Endodermal cell (in vitro differentiated cells): ENCODE measurements at regions not wholly inside any gene's neighbourhood (a gene's known extent, or its start where the extent isn't known, plus 50 kb on each side); places are given as distances from the start of the nearest gene placed in this dataset.
A peak's percentile ranks its signal among the peaks of the same experiment; 100 is the strongest.

ENCODE experiments used
- DNase-seq: peaks from one replicate; pipeline ENCODE4 v3.0.0-alpha.2; 2017
- H3K27ac ChIP-seq: 2 replicates; pipeline ENCODE4 v1.5.1; 2013; ENCODE audit warnings: mild to moderate bottlenecking, low read depth, low read length, moderate library complexity
- H3K27me3 ChIP-seq: 2 replicates; pipeline ENCODE4 v1.6.1; 2013; ENCODE audit warnings: mild to moderate bottlenecking, low read length, moderate library complexity; ENCODE audit not compliant: insufficient read depth, control insufficient read depth, poor library complexity, severe bottlenecking
- H3K36me3 ChIP-seq: 2 replicates; pipeline ENCODE4 v1.7.0; 2013; ENCODE audit warnings: mild to moderate bottlenecking, low read length, moderate library complexity; ENCODE audit not compliant: control insufficient read depth, insufficient read depth
- H3K4me1 ChIP-seq: one replicate; pipeline ENCODE4 v1.7.0; 2013; ENCODE audit warnings: low read length; ENCODE audit not compliant: control insufficient read depth, insufficient read depth
- H3K4me3 ChIP-seq: 2 replicates; pipeline ENCODE4 v1.5.1; 2013; ENCODE audit warnings: mild to moderate bottlenecking, low read length, moderate library complexity
- H3K9ac ChIP-seq: 2 replicates; pipeline ENCODE4 v1.6.1; 2013; ENCODE audit warnings: mild to moderate bottlenecking, low read length, moderate library complexity; ENCODE audit not compliant: poor library complexity, severe bottlenecking; ENCODE audit errors: extremely low read depth
- H3K9me3 ChIP-seq: 2 replicates; pipeline ENCODE4 v1.6.1; 2013; ENCODE audit warnings: mild to moderate bottlenecking, low read length, moderate library complexity; ENCODE audit not compliant: control insufficient read depth
- H3K27ac Mint-ChIP-seq: 2 replicates; pipeline ENCODE4 v1.8.0; 2020; ENCODE audit warnings: mixed read lengths
- H3K27me3 Mint-ChIP-seq: 2 replicates; pipeline ENCODE4 v1.8.0; 2021; ENCODE audit warnings: mild to moderate bottlenecking, mixed read lengths; ENCODE audit not compliant: insufficient read depth
- H3K36me3 Mint-ChIP-seq: 2 replicates; pipeline ENCODE4 v1.8.0; 2020; ENCODE audit warnings: low read depth, mixed read lengths
- H3K4me1 Mint-ChIP-seq: 2 replicates; pipeline ENCODE4 v1.8.0; 2020; ENCODE audit warnings: mixed read lengths
- H3K4me3 Mint-ChIP-seq: 2 replicates; pipeline ENCODE4 v1.8.0; 2020; ENCODE audit warnings: mild to moderate bottlenecking, moderate library complexity, mixed read lengths
- H3K9me3 Mint-ChIP-seq: 2 replicates; pipeline ENCODE4 v1.8.0; 2020; ENCODE audit warnings: mild to moderate bottlenecking, mixed read lengths
- WGBS, 2 experiments: methylation state at CpG; one replicate each; pipeline versions ENCODE4 v1.1.5 to v1.1.7; 2013; ENCODE audit warnings: missing lambda C conversion rate in 2 of 2, mixed read lengths in 1 of 2; ENCODE audit not compliant: insufficient coverage in 1 of 2, insufficient read length in 1 of 2; 5-methylcytosine and 5-hydroxymethylcytosine counted together
- TF ChIP-seq, protein P1 (sequence below): fragments of 200-600 bp; sonication (generic); conservative IDR thresholded peaks from 2 replicates; pipeline ENCODE4 v1.5.0; 2021; ENCODE audit warnings: antibody characterized with exemption, mild to moderate bottlenecking

- Mint-ChIP-seq H3K4me1 (no peaks in the 10 kb centered on the region), H3K27me3 (no peaks in the 10 kb centered on the region), H3K4me3 (no peak overlapping the region), H3K27ac (no peak overlapping the region), H3K9me3 (no peaks in the 10 kb centered on the region), H3K36me3 (no peaks in the 10 kb centered on the region)
- WGBS, 2 experiments: 97 to 100% methylated on average over 1 to 3 of the region's 3 CpGs
- Histone ChIP-seq H3K4me1 (no peaks in the 10 kb centered on the region), H3K36me3 (no peaks in the 10 kb centered on the region), H3K27me3 (no peaks in the 10 kb centered on the region), H3K9me3 (no peaks in the 10 kb centered on the region), H3K4me3 (no peak overlapping the region), H3K27ac (no peak overlapping the region), H3K9ac (no peak overlapping the region)
- no peak for DNase-seq
- TF ChIP-seq, protein P1, sequence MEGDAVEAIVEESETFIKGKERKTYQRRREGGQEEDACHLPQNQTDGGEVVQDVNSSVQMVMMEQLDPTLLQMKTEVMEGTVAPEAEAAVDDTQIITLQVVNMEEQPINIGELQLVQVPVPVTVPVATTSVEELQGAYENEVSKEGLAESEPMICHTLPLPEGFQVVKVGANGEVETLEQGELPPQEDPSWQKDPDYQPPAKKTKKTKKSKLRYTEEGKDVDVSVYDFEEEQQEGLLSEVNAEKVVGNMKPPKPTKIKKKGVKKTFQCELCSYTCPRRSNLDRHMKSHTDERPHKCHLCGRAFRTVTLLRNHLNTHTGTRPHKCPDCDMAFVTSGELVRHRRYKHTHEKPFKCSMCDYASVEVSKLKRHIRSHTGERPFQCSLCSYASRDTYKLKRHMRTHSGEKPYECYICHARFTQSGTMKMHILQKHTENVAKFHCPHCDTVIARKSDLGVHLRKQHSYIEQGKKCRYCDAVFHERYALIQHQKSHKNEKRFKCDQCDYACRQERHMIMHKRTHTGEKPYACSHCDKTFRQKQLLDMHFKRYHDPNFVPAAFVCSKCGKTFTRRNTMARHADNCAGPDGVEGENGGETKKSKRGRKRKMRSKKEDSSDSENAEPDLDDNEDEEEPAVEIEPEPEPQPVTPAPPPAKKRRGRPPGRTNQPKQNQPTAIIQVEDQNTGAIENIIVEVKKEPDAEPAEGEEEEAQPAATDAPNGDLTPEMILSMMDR: no peak
Observed at GRCh38 chr14:83757916-83758315, 1772.0 kb upstream of the FLRT2 start.

- no peaks in the 10 kb centered on the region for H3K27me3 ChIP-seq
- no peak overlapping the region for H3K27ac Mint-ChIP-seq
- H3K9me3 ChIP-seq: peaks cover 14% of the 10 kb centered on the region
- H3K36me3 Mint-ChIP-seq: no peaks in the 10 kb centered on the region
- no peak overlapping the region for H3K9ac ChIP-seq
- peak overlapping the region; percentile 18 for H3K4me3 ChIP-seq
- no peak overlapping the region for H3K27ac ChIP-seq
- H3K4me3 Mint-ChIP-seq: no peak overlapping the region
- no peaks in the 10 kb centered on the region for H3K4me1 ChIP-seq
- no peaks in the 10 kb centered on the region for H3K36me3 ChIP-seq
- H3K9me3 Mint-ChIP-seq: peaks cover 9% of the 10 kb centered on the region
- no peaks in the 10 kb centered on the region for H3K27me3 Mint-ChIP-seq
- TF ChIP-seq, protein P1: no peak
- no peak for DNase-seq
- WGBS, 2 experiments: 89 to 95% methylated on average over 5 to 8 of the region's 8 CpGs
- H3K4me1 Mint-ChIP-seq: no peaks in the 10 kb centered on the region
Observed at GRCh38 chr14:83764656-83765599, 1765.0 kb upstream of the FLRT2 start.

DNA sequence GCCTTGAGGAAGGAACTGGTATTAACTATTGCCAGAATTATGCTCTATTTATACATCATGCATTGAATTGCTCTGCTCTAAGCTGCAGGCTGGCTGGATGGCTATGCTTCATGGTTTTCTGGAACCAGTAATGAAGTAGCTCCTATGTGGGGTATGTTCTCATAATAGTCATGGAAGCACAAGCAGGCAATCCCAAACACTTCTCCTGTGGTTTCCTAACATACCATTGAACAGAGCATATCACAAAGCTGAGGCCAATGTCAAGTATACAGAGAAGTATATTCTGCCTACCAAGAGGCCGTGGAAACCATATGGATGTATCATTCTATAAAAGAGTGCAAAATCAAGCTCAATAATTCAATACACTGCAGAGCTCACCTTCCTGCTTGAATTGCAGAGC is 1752.4 kb upstream of the FLRT2 start:
- Histone ChIP-seq H3K36me3 (no peaks in the 10 kb centered on the region), H3K27me3 (no peaks in the 10 kb centered on the region), H3K4me1 (no peaks in the 10 kb centered on the region), H3K27ac (no peak overlapping the region), H3K4me3 (no peak overlapping the region), H3K9me3 (no peaks in the 10 kb centered on the region), H3K9ac (no peak overlapping the region)
- Mint-ChIP-seq H3K4me1 (peaks cover 2% of the 10 kb centered on the region), H3K4me3 (no peak overlapping the region), H3K27ac (no peak overlapping the region), H3K36me3 (no peaks in the 10 kb centered on the region), H3K9me3 (no peaks in the 10 kb centered on the region), H3K27me3 (no peaks in the 10 kb centered on the region)
- 100% methylated on average over 1 of the region's 1 CpG; no CpG with 5 or more reads in 1 of the 2 experiments for WGBS, 2 experiments
- TF ChIP-seq, protein P1: no peak
- DNase-seq: no peak
